HG02943 (cell line): ENCODE measurements at regions not wholly inside any gene's neighbourhood (a gene's known extent, or its start where the extent isn't known, plus 50 kb on each side); places are given as distances from the start of the nearest gene placed in this dataset.
A peak's percentile ranks its signal among the peaks of the same experiment; 100 is the strongest.
"Not testable (repeated sequence)": the region's sequence is repeated elsewhere in the genome, so short reads cannot be mapped to it uniquely, and the experiment has no call there.

Experiments used
- ATAC-seq: cut with Tn5 transposase; IDR thresholded peaks from one replicate; pipeline ENCODE4 v1.9.1; 2021; ENCODE audit warnings: mild to moderate bottlenecking, low read depth, moderate library complexity; ENCODE audit not compliant: unreplicated experiment

- no peak for ATAC-seq
Observed at GRCh38 chr10:123375097-123375496, 220.9 kb downstream of the BUB3 start.

GRCh38 chr10:123375738-123376137 lies 221.5 kb downstream of the BUB3 start:
- ATAC-seq: no peak

GRCh38 chr10:123377883-123378282 lies 223.7 kb downstream of the BUB3 start:
- no peak for ATAC-seq

GRCh38 chr10:123378302-123378701 lies 224.1 kb downstream of the BUB3 start:
- ATAC-seq: no peak

- no peak for ATAC-seq
Observed at GRCh38 chr10:123379156-123379555, 225.0 kb downstream of the BUB3 start.

GRCh38 chr10:123380491-123381085 lies 226.4 kb downstream of the BUB3 start:
- ATAC-seq: no peak

- no peak for ATAC-seq
Observed at GRCh38 chr10:123381224-123381623, 227.0 kb downstream of the BUB3 start.

- ATAC-seq: no peak
Observed at GRCh38 chr10:123382491-123382890, 228.3 kb downstream of the BUB3 start.

GRCh38 chr10:123385508-123386080 lies 231.4 kb downstream of the BUB3 start:
- no peak for ATAC-seq

- ATAC-seq: no peak
Observed at GRCh38 chr10:123389520-123389919, 235.3 kb downstream of the BUB3 start.

GRCh38 chr10:123390332-123390731 lies 236.1 kb downstream of the BUB3 start:
- no peak for ATAC-seq

- ATAC-seq: no peak
Observed at GRCh38 chr10:123390874-123391273, 236.7 kb downstream of the BUB3 start.

- peak; percentile 24 for ATAC-seq
Observed at GRCh38 chr10:123391275-123392028, 237.2 kb downstream of the BUB3 start.

- ATAC-seq: peak; percentile 86
Observed at GRCh38 chr10:123392182-123392963, 238.2 kb downstream of the BUB3 start.

GRCh38 chr10:123393170-123393569 lies 239.0 kb downstream of the BUB3 start:
- no peak for ATAC-seq

GRCh38 chr10:123394382-123394781 lies 240.2 kb downstream of the BUB3 start:
- ATAC-seq: no peak

GRCh38 chr10:123395234-123395633 lies 241.0 kb downstream of the BUB3 start:
- not testable (repeated sequence) for ATAC-seq

GRCh38 chr10:123395906-123396305 lies 241.7 kb downstream of the BUB3 start:
- no peak for ATAC-seq

- peak; percentile 48 for ATAC-seq
Observed at GRCh38 chr10:123398180-123398591, 244.0 kb downstream of the BUB3 start.

- no peak for ATAC-seq
Observed at GRCh38 chr10:123398756-123399155, 244.6 kb downstream of the BUB3 start.

GRCh38 chr10:123399276-123399839 lies 245.2 kb downstream of the BUB3 start:
- ATAC-seq: no peak
